ENCODE measurements at regions not wholly inside any gene's neighbourhood (a gene's known extent, or its start where the extent isn't known, plus 50 kb on each side); places are given as distances from the start of the nearest gene placed in this dataset.

DNA sequence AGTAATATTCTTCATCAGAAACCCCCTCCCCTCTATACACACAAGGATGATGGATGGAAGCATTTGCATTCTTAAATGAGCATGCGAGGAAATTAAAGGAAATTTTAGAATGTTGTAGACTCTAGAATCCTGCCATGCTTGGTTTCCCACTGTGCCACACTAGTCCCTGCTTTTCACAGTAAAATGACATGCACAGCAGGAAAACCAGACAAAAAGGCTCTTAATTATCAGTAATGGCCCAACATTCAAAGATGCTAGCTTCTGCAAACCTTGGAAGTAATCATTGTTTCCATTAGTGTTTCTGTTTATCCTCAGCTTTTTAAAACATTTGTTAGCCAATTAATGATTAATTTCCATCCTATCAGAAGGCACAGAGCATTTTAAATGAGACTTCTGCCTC lies 255.8 kb downstream of the SLCO4C1 start:
- Histone ChIP-seq H3K36me3 (ENCODE audit: control insufficient read depth, insufficient read depth, low read length) (no peaks in the 10 kb centered on the region), H3K27me3 (ENCODE audit: control insufficient read depth, insufficient read depth, low read length) (no peaks in the 10 kb centered on the region), H3K4me3 (ENCODE audit: low read depth in 2 of 2, low read length in 2 of 2) (no peak overlapping the region), H3K9me3 (ENCODE audit: control insufficient read depth, insufficient read depth, low read depth, low read length) (no peaks in the 10 kb centered on the region), H3K4me1 (ENCODE audit: control insufficient read depth, insufficient read depth, low read length) (no peaks in the 10 kb centered on the region), H3K27ac (ENCODE audit: low read length) (no peak overlapping the region)
- no TSS peak for BruUV-seq (replicated peaks)
- ATAC-seq (no peak), DNase-seq (ENCODE audit: low read depth, low spot score) (no peak)
- ChIA-PET POLR2A (no interaction called here), CTCF (no interaction called here)
- intact Hi-C loops (cut with micrococcal nuclease; ENCODE audit: unreplicated experiment) (no loop called here), in situ Hi-C loops (cut with HindIII; ENCODE audit: low pct_unique_long_range_greater_than_20kb, low sequenced_read_pairs) (no loop called here)
- TF ChIP-seq TCF7L2 (IDR thresholded peaks at IDR 0.05; ENCODE audit: low read depth, low read length) (no peak), POLR2AphosphoS5 (IDR thresholded peaks at IDR 0.05; ENCODE audit: low read depth, low read length) (no peak), SIN3A (IDR thresholded peaks at IDR 0.05; ENCODE audit: borderline replicate concordance, insufficient read depth, low read depth, low read length) (no peak)
- TF ChIP-seq, protein P1, sequence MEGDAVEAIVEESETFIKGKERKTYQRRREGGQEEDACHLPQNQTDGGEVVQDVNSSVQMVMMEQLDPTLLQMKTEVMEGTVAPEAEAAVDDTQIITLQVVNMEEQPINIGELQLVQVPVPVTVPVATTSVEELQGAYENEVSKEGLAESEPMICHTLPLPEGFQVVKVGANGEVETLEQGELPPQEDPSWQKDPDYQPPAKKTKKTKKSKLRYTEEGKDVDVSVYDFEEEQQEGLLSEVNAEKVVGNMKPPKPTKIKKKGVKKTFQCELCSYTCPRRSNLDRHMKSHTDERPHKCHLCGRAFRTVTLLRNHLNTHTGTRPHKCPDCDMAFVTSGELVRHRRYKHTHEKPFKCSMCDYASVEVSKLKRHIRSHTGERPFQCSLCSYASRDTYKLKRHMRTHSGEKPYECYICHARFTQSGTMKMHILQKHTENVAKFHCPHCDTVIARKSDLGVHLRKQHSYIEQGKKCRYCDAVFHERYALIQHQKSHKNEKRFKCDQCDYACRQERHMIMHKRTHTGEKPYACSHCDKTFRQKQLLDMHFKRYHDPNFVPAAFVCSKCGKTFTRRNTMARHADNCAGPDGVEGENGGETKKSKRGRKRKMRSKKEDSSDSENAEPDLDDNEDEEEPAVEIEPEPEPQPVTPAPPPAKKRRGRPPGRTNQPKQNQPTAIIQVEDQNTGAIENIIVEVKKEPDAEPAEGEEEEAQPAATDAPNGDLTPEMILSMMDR (IDR thresholded peaks at IDR 0.05): no peak
- TF ChIP-seq, protein P2, sequence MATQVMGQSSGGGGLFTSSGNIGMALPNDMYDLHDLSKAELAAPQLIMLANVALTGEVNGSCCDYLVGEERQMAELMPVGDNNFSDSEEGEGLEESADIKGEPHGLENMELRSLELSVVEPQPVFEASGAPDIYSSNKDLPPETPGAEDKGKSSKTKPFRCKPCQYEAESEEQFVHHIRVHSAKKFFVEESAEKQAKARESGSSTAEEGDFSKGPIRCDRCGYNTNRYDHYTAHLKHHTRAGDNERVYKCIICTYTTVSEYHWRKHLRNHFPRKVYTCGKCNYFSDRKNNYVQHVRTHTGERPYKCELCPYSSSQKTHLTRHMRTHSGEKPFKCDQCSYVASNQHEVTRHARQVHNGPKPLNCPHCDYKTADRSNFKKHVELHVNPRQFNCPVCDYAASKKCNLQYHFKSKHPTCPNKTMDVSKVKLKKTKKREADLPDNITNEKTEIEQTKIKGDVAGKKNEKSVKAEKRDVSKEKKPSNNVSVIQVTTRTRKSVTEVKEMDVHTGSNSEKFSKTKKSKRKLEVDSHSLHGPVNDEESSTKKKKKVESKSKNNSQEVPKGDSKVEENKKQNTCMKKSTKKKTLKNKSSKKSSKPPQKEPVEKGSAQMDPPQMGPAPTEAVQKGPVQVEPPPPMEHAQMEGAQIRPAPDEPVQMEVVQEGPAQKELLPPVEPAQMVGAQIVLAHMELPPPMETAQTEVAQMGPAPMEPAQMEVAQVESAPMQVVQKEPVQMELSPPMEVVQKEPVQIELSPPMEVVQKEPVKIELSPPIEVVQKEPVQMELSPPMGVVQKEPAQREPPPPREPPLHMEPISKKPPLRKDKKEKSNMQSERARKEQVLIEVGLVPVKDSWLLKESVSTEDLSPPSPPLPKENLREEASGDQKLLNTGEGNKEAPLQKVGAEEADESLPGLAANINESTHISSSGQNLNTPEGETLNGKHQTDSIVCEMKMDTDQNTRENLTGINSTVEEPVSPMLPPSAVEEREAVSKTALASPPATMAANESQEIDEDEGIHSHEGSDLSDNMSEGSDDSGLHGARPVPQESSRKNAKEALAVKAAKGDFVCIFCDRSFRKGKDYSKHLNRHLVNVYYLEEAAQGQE (IDR thresholded peaks at IDR 0.05; ENCODE audit: insufficient read depth in 1 of 2, low read depth in 2 of 2, low read length in 1 of 2): no peak

DNA sequence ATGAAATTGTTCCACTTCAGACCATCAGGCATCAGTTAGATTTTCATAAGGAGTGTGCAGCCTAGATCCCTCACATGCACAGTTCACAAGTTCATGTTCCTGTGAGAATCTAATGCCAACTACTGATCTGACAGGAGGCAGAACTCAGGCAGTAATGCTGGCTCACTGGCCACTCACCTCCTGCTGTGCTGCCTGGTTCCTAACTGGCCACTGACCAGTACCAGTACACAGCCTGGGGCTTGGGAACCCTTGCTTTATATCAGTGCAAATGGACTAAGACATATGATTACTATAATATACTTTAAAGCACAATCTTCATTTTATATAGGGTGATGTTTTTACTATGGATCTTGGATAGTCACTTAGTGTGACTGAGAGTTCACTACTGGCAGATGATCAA lies 259.2 kb downstream of the SLCO4C1 start:
- intact Hi-C loops (cut with micrococcal nuclease; ENCODE audit: unreplicated experiment) (no loop called here), in situ Hi-C loops (cut with HindIII; ENCODE audit: low pct_unique_long_range_greater_than_20kb, low sequenced_read_pairs) (no loop called here)
- BruUV-seq (replicated peaks): no TSS peak
- H3K27ac ChIP-seq (ENCODE audit: low read length): no peak overlapping the region
- no peaks in the 10 kb centered on the region for H3K9me3 ChIP-seq (ENCODE audit: control insufficient read depth, insufficient read depth, low read depth, low read length)
- no peaks in the 10 kb centered on the region for H3K27me3 ChIP-seq (ENCODE audit: control insufficient read depth, insufficient read depth, low read length)
- no peaks in the 10 kb centered on the region for H3K4me1 ChIP-seq (ENCODE audit: control insufficient read depth, insufficient read depth, low read length)
- TF ChIP-seq POLR2AphosphoS5 (IDR thresholded peaks at IDR 0.05; ENCODE audit: low read depth, low read length) (no peak), SIN3A (IDR thresholded peaks at IDR 0.05; ENCODE audit: borderline replicate concordance, insufficient read depth, low read depth, low read length) (no peak), TCF7L2 (IDR thresholded peaks at IDR 0.05; ENCODE audit: low read depth, low read length) (no peak)
- TF ChIP-seq, protein P2 (IDR thresholded peaks at IDR 0.05; ENCODE audit: insufficient read depth in 1 of 2, low read depth in 2 of 2, low read length in 1 of 2): no peak
- TF ChIP-seq, protein P1 (IDR thresholded peaks at IDR 0.05): no peak
- ChIA-PET CTCF (no interaction called here), POLR2A (no interaction called here)
- DNase-seq (ENCODE audit: low read depth, low spot score) (no peak), ATAC-seq (no peak)
- no peaks in the 10 kb centered on the region for H3K36me3 ChIP-seq (ENCODE audit: control insufficient read depth, insufficient read depth, low read length)
- H3K4me3 ChIP-seq (ENCODE audit: low read depth in 2 of 2, low read length in 2 of 2): no peak overlapping the region
